Body of pancreas (tissue), 4 donors: ENCODE measurements at regions not wholly inside any gene's neighbourhood (a gene's known extent, or its start where the extent isn't known, plus 50 kb on each side); places are given as distances from the start of the nearest gene placed in this dataset.

ENCODE experiments used
- POLR2A ChIP-seq, 3 donors: fragments of 450-650 bp; IDR thresholded peaks; one replicate each; pipeline ENCODE4 v1.6.1; 2016; ENCODE audit warnings: antibody characterized with exemption in 3 of 3, mild to moderate bottlenecking in 2 of 3
- TF ChIP-seq, protein P1 (sequence below), 7 experiments: fragments of 450-650 bp in 4 of 7; fragments of 200-600 bp in 3 of 7; sonication (generic) in 3 of 7; IDR thresholded peaks; one replicate each; pipeline ENCODE4 v1.5.1; 2016 to 2019; ENCODE audit warnings: antibody characterized with exemption in 7 of 7

DNA sequence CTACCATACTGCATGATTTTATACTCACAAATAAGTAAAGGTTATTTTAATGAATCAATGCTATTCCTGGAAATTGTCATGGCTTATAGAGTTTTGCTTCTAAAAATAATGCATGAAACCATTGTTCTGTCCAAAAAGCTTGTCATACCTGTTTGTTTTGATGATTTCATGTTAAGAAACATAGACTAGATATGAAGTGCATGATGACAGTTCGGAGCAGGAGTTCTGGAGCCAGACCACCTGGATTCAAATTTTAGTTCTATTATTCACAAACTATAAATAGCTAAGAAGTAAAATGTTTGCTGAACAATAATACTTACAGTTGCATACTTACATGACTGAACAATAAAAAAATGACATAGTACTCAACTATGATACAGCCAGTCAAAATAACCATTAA, 107.0 kb upstream of the AKR1E2 start:
- TF ChIP-seq, protein P1, sequence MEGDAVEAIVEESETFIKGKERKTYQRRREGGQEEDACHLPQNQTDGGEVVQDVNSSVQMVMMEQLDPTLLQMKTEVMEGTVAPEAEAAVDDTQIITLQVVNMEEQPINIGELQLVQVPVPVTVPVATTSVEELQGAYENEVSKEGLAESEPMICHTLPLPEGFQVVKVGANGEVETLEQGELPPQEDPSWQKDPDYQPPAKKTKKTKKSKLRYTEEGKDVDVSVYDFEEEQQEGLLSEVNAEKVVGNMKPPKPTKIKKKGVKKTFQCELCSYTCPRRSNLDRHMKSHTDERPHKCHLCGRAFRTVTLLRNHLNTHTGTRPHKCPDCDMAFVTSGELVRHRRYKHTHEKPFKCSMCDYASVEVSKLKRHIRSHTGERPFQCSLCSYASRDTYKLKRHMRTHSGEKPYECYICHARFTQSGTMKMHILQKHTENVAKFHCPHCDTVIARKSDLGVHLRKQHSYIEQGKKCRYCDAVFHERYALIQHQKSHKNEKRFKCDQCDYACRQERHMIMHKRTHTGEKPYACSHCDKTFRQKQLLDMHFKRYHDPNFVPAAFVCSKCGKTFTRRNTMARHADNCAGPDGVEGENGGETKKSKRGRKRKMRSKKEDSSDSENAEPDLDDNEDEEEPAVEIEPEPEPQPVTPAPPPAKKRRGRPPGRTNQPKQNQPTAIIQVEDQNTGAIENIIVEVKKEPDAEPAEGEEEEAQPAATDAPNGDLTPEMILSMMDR (IDR thresholded peaks at IDR 0.05): no peak
- TF ChIP-seq POLR2A (IDR thresholded peaks at IDR 0.05): no peak
